ENCODE measurements at regions not wholly inside any gene's neighbourhood (a gene's known extent, or its start where the extent isn't known, plus 50 kb on each side); places are given as distances from the start of the nearest gene placed in this dataset.
"Not testable (repeated sequence)": the region's sequence is repeated elsewhere in the genome, so short reads cannot be mapped to it uniquely, and the experiment has no call there.

GRCh38 chr2:58749041-58749440 is 507.9 kb upstream of the FANCL start:
- TF ChIP-seq CTCF (conservative IDR thresholded peaks at IDR 0.05; ENCODE audit: low read length) = no peak
- no peak overlapping the region for H3K4me3 ChIP-seq (ENCODE audit: low read length)
- no peak for DNase-seq (ENCODE audit: low read depth)

- DNase-seq (ENCODE audit: low read depth); H3K4me3 ChIP-seq (ENCODE audit: low read length): not testable (repeated sequence)
Observed at GRCh38 chr2:58745334-58745733, 504.2 kb upstream of the FANCL start.

- no peak for DNase-seq (ENCODE audit: low read depth)
- H3K4me3 ChIP-seq (ENCODE audit: low read length) = no peak overlapping the region
- TF ChIP-seq CTCF (conservative IDR thresholded peaks at IDR 0.05; ENCODE audit: low read length) = no peak
Observed at GRCh38 chr2:58740426-58740825, 499.3 kb upstream of the FANCL start.

GRCh38 chr2:58739033-58739432 is 497.9 kb upstream of the FANCL start:
- no peak overlapping the region for H3K4me3 ChIP-seq (ENCODE audit: low read length)
- no peak for DNase-seq (ENCODE audit: low read depth)
- TF ChIP-seq CTCF (conservative IDR thresholded peaks at IDR 0.05; ENCODE audit: low read length) = no peak

- TF ChIP-seq CTCF (conservative IDR thresholded peaks at IDR 0.05; ENCODE audit: low read length) = no peak
- no peak overlapping the region for H3K4me3 ChIP-seq (ENCODE audit: low read length)
- DNase-seq (ENCODE audit: low read depth) = no peak
Observed at GRCh38 chr2:58734365-58734764, 493.2 kb upstream of the FANCL start.

- H3K4me3 ChIP-seq (ENCODE audit: low read length) = no peak overlapping the region
- DNase-seq (ENCODE audit: low read depth) = no peak
- TF ChIP-seq CTCF (conservative IDR thresholded peaks at IDR 0.05; ENCODE audit: low read length) = no peak
Observed at GRCh38 chr2:58732999-58733398, 491.9 kb upstream of the FANCL start.

GRCh38 chr2:58731488-58731869 is 490.4 kb upstream of the FANCL start:
- no peak overlapping the region for H3K4me3 ChIP-seq (ENCODE audit: low read length)

More at GRCh38 chr2:58731488-58731869, 490.4 kb upstream of the FANCL start:
- no peak for TF ChIP-seq CTCF (conservative IDR thresholded peaks at IDR 0.05; ENCODE audit: low read length)
- no peak for DNase-seq (ENCODE audit: low read depth)
